ENCODE measurements at regions not wholly inside any gene's neighbourhood (a gene's known extent, or its start where the extent isn't known, plus 50 kb on each side); places are given as distances from the start of the nearest gene placed in this dataset.

GRCh38 chr7:21146642-21147423, 281.1 kb upstream of the SP4 start:
- no peak for DNase-seq (ENCODE audit: low read depth in 3 of 3)

GRCh38 chr7:21149809-21150208, 278.1 kb upstream of the SP4 start:
- DNase-seq (ENCODE audit: low read depth in 3 of 3), result no peak

GRCh38 chr7:21154614-21155013, 273.3 kb upstream of the SP4 start:
- DNase-seq (ENCODE audit: low read depth in 3 of 3), result no peak

GRCh38 chr7:21159506-21159905, 268.4 kb upstream of the SP4 start:
- no peak for DNase-seq (ENCODE audit: low read depth in 3 of 3)

GRCh38 chr7:21160401-21160800, 267.5 kb upstream of the SP4 start:
- no peak for DNase-seq (ENCODE audit: low read depth in 3 of 3)

- no peak for DNase-seq (ENCODE audit: low read depth in 3 of 3)
Measured at GRCh38 chr7:21167942-21168341, 259.9 kb upstream of the SP4 start.

GRCh38 chr7:21169667-21170580, 258.0 kb upstream of the SP4 start:
- no peak for DNase-seq (ENCODE audit: low read depth in 3 of 3)

- DNase-seq (ENCODE audit: low read depth in 3 of 3), result no peak
Measured at GRCh38 chr7:21172800-21173199, 255.1 kb upstream of the SP4 start.

GRCh38 chr7:21173436-21173835, 254.4 kb upstream of the SP4 start:
- DNase-seq (ENCODE audit: low read depth in 3 of 3), result no peak

- no peak for DNase-seq (ENCODE audit: low read depth in 3 of 3)
Measured at GRCh38 chr7:21175714-21176113, 252.2 kb upstream of the SP4 start.

- DNase-seq (ENCODE audit: low read depth in 3 of 3), result no peak
Measured at GRCh38 chr7:21184942-21185652, 242.8 kb upstream of the SP4 start.

GRCh38 chr7:21185653-21186265, 242.1 kb upstream of the SP4 start:
- DNase-seq (ENCODE audit: low read depth in 3 of 3), result no peak

- DNase-seq (ENCODE audit: low read depth in 3 of 3), result no peak
Measured at GRCh38 chr7:21191321-21192073, 236.4 kb upstream of the SP4 start.

GRCh38 chr7:21192657-21193056, 235.2 kb upstream of the SP4 start:
- no peak for DNase-seq (ENCODE audit: low read depth in 3 of 3)

- DNase-seq (ENCODE audit: low read depth in 3 of 3), result no peak
Measured at GRCh38 chr7:21193895-21194294, 234.0 kb upstream of the SP4 start.

GRCh38 chr7:21194936-21195335, 232.9 kb upstream of the SP4 start:
- DNase-seq (ENCODE audit: low read depth in 3 of 3), result no peak

GRCh38 chr7:21198921-21199320, 229.0 kb upstream of the SP4 start:
- DNase-seq (ENCODE audit: low read depth in 3 of 3), result no peak

- no peak for DNase-seq (ENCODE audit: low read depth in 3 of 3)
Measured at GRCh38 chr7:21200503-21200902, 227.4 kb upstream of the SP4 start.

- DNase-seq (ENCODE audit: low read depth in 3 of 3), result no peak
Measured at GRCh38 chr7:21214657-21215056, 213.2 kb upstream of the SP4 start.

GRCh38 chr7:21215307-21215706, 212.6 kb upstream of the SP4 start:
- no peak for DNase-seq (ENCODE audit: low read depth in 3 of 3)

- DNase-seq (ENCODE audit: low read depth in 3 of 3), result no peak
Measured at GRCh38 chr7:21217365-21217764, 210.5 kb upstream of the SP4 start.
